Colonic mucosa (tissue), 4 donors: ENCODE measurements at regions not wholly inside any gene's neighbourhood (a gene's known extent, or its start where the extent isn't known, plus 50 kb on each side); places are given as distances from the start of the nearest gene placed in this dataset.

Experiments
- DNase-seq: peaks from one replicate; pipeline ENCODE4 v3.0.0-alpha.2; 2020
- H3K27ac ChIP-seq: fragments of 200-600 bp; one replicate; pipeline ENCODE4 v1.8.0; 2021
- H3K27me3 ChIP-seq: fragments of 200-600 bp; one replicate; pipeline ENCODE4 v1.8.0; 2021
- H3K36me3 ChIP-seq: fragments of 200-600 bp; one replicate; pipeline ENCODE4 v1.8.0; 2021
- H3K4me1 ChIP-seq: fragments of 200-600 bp; one replicate; pipeline ENCODE4 v1.8.0; 2021; ENCODE audit warnings: mild to moderate bottlenecking
- H3K4me3 ChIP-seq: fragments of 200-600 bp; one replicate; pipeline ENCODE4 v1.8.0; 2021
- H3K9ac ChIP-seq, 2 donors: one replicate each; pipeline ENCODE4 v1.7.0; 2013; ENCODE audit warnings: control low read depth in 2 of 2, low read depth in 2 of 2, low read length in 2 of 2
- H3K9me3 ChIP-seq: fragments of 200-600 bp; one replicate; pipeline ENCODE4 v1.8.0; 2021
- CTCF ChIP-seq: fragments of 200-600 bp; IDR thresholded peaks from one replicate; pipeline ENCODE4 v1.8.0; 2022; ENCODE audit warnings: antibody characterized with exemption, mild to moderate bottlenecking
- intact Hi-C: fragments of 100-400 bp; cut with DNase I; formaldehyde crosslinking; loops from one replicate; pipeline ENCODE4 v1.14.1; 2022
- donor health status: healthy.
- donor health status: DM: no; HTN: no; CAD: no.
- donor health status: DM: no; HTN: no; CAD: no.

DNA sequence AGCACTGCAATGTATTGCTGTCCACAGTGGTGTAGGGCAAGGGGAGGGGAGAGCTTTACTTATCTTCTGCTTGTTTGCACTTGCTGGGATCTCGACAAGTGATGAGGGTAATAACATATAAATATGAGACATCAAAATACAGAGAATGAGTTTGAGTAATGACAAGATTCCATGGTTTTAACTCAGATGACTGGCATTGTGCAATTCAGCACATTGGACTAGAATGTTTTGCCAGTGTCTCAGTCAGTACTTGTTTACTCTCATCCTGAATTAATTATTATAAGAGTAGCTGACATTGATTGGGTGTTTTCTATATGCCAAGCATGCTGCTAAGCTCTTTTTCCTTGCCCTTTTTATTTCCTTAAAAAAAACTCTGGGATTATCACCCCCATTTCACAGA is 306.7 kb upstream of the MMADHC start:
- Histone ChIP-seq H3K4me1 (no peaks in the 10 kb centered on the region), H3K36me3 (no peaks in the 10 kb centered on the region), H3K27ac (no peak overlapping the region), H3K9me3 (no peaks in the 10 kb centered on the region), H3K4me3 (no peak overlapping the region), H3K27me3 (no peaks in the 10 kb centered on the region), H3K9ac (no peak overlapping the region)
- no peak for DNase-seq
- no peak for TF ChIP-seq CTCF
- intact Hi-C loops, result no loop called here

DNA sequence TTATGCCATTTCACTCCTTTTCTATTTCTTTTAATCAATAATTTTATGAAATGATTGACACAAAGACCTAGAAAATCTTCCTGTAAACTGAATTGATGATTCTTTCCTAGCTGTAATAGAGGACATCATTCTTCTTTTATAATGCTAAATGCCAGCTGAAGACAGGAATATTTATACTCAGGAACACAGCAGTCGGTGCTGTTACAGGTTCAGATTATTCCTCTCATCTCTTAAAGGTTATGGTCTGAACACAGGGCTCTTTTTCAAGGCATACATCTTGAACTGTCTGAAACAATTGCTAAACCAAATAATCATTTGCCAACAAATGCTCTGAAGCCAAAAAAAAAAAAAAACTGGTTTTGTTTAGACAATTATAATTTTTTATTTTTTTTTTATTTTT is 305.0 kb upstream of the MMADHC start:
- H3K4me3 ChIP-seq, result no peak overlapping the region
- no peak overlapping the region for H3K27ac ChIP-seq
- intact Hi-C loops, result no loop called here
- no peaks in the 10 kb centered on the region for H3K27me3 ChIP-seq
- H3K36me3 ChIP-seq, result no peaks in the 10 kb centered on the region
- H3K9ac ChIP-seq, result no peak overlapping the region
- H3K4me1 ChIP-seq, result no peaks in the 10 kb centered on the region
- H3K9me3 ChIP-seq, result no peaks in the 10 kb centered on the region
- no peak for DNase-seq
- no peak for TF ChIP-seq CTCF

GRCh38 chr2:149885946-149886345 is 298.4 kb upstream of the MMADHC start:
- no peak for DNase-seq
- Histone ChIP-seq H3K9ac (no peak overlapping the region), H3K4me3 (no peak overlapping the region), H3K4me1 (no peaks in the 10 kb centered on the region), H3K36me3 (no peaks in the 10 kb centered on the region), H3K9me3 (no peaks in the 10 kb centered on the region), H3K27ac (no peak overlapping the region), H3K27me3 (no peaks in the 10 kb centered on the region)
- no peak for TF ChIP-seq CTCF
- intact Hi-C loops, result no loop called here

DNA sequence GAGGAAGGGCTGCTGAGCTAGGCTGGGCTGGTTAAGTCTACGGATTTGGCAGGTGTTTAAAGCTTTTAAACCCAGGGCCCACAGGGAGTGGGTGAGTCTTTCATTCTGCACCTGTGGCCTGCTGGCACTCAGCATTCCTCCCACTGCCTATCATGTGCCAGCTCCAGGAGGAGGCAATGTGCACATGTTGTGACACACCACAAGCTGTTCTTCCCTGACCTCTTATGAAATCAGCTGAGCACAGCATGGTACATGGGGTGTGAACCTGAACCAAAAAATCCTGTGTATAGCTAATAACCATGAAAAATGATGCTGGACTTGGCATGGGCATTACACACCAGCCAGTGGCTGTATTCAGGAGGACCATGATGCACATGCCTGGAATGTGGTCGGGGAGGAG is 297.9 kb upstream of the MMADHC start:
- no peak for DNase-seq

GRCh38 chr2:149884871-149885270 is 297.3 kb upstream of the MMADHC start:
- Histone ChIP-seq H3K36me3 (no peaks in the 10 kb centered on the region), H3K9ac (no peak overlapping the region), H3K9me3 (no peaks in the 10 kb centered on the region), H3K4me3 (no peak overlapping the region), H3K27me3 (no peaks in the 10 kb centered on the region), H3K27ac (no peak overlapping the region), H3K4me1 (no peaks in the 10 kb centered on the region)
- no peak for TF ChIP-seq CTCF
- DNase-seq, result no peak
- intact Hi-C loops, result no loop called here

More for the DNA sequence above, 297.9 kb upstream of the MMADHC start:
- Histone ChIP-seq H3K27me3 (no peaks in the 10 kb centered on the region), H3K9ac (no peak overlapping the region), H3K9me3 (no peaks in the 10 kb centered on the region), H3K27ac (no peak overlapping the region), H3K36me3 (no peaks in the 10 kb centered on the region), H3K4me3 (no peak overlapping the region), H3K4me1 (no peaks in the 10 kb centered on the region)
- no peak for TF ChIP-seq CTCF
- intact Hi-C loops, result no loop called here

DNA sequence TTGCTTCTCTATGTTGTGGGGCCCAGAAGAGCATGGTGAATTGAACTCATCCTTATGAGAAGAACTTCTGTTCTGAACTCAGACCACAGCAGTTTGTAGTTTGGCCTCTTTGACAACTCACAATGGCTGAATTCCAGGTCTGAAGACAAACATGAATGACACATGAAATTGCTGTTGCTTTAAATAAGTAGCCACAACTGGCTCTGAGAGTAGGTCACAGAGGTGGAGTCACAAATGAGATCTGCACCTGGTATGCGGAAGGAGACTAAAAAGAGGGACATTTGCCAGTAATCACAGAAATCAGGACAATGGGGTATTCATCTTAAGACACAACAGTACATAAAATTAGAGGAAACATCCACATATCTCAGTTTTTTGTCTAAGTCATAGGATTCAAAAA is 290.3 kb upstream of the MMADHC start:
- Histone ChIP-seq H3K4me3 (no peak overlapping the region), H3K4me1 (no peaks in the 10 kb centered on the region), H3K36me3 (no peaks in the 10 kb centered on the region), H3K9ac (no peak overlapping the region), H3K27me3 (no peaks in the 10 kb centered on the region), H3K27ac (no peak overlapping the region), H3K9me3 (no peaks in the 10 kb centered on the region)
- DNase-seq, result no peak
- intact Hi-C loops, result no loop called here
- no peak for TF ChIP-seq CTCF
